GM12892 (cell line): ENCODE measurements at regions not wholly inside any gene's neighbourhood (a gene's known extent, or its start where the extent isn't known, plus 50 kb on each side); places are given as distances from the start of the nearest gene placed in this dataset.

Experiments
- POLR2A ChIP-seq: IDR thresholded peaks from 2 replicates; pipeline ENCODE4 v1.6.1; 2011; ENCODE audit warnings: low read depth, low read length, control low read depth
- POLR2AphosphoS5 ChIP-seq: IDR thresholded peaks from 2 replicates; pipeline ENCODE4 v1.6.1; 2011; ENCODE audit warnings: low read depth, low read length, control low read depth
- TAF1 ChIP-seq: IDR thresholded peaks from 2 replicates; pipeline ENCODE4 v1.6.1; 2011; ENCODE audit warnings: low read depth, mild to moderate bottlenecking, control low read depth, low read length, borderline replicate concordance

- no peak for TF ChIP-seq POLR2A
- no peak for TF ChIP-seq TAF1
- no peak for TF ChIP-seq POLR2AphosphoS5
These were observed 697.1 kb downstream of the BCL11A start for GRCh38 chr2:59856391-59856790.
